ENCODE measurements at regions not wholly inside any gene's neighbourhood (a gene's known extent, or its start where the extent isn't known, plus 50 kb on each side); places are given as distances from the start of the nearest gene placed in this dataset.

- Histone ChIP-seq H3K79me2 (ENCODE audit: insufficient read depth) (no peaks in the 10 kb centered on the region), H3F3A (ENCODE audit: insufficient read depth) (no peaks in the 10 kb centered on the region), H3K4me3 (no peak overlapping the region), H3K36me3 (ENCODE audit: low read depth) (no peaks in the 10 kb centered on the region), H3K27ac (no peak overlapping the region), H3K27me3 (replicated peaks; ENCODE audit: insufficient read depth) (no peaks in the 10 kb centered on the region), H3K9ac (no peak overlapping the region), H3K9me3 (ENCODE audit: low read depth) (no peaks in the 10 kb centered on the region), H3K4me2 (ENCODE audit: unreplicated experiment) (no peak overlapping the region), H2AFZ (no peak overlapping the region), H3K4me1 (ENCODE audit: insufficient read depth) (no peaks in the 10 kb centered on the region), H3K9me2 (ENCODE audit: insufficient read depth) (no peaks in the 10 kb centered on the region), H4K20me1 (ENCODE audit: insufficient read depth) (no peaks in the 10 kb centered on the region)
- no peak for DNase-seq
- TF ChIP-seq EZH2phosphoT487 (IDR thresholded peaks at IDR 0.05; ENCODE audit: insufficient read depth, low read depth) (no peak), EZH2 (IDR thresholded peaks at IDR 0.05; ENCODE audit: insufficient read depth, poor library complexity, severe bottlenecking) (no peak)
- in situ Hi-C loops (cut with MboI): no loop called here
- 70 to 75% methylated on average over 4 of the region's 4 CpGs for WGBS, 2 experiments (ENCODE audit: low coverage in 1 of 2, low lambda C conversion rate in 2 of 2, missing lambda C conversion rate in 2 of 2)
Measured at GRCh38 chr4:124390861-124391260, 321.7 kb downstream of the ANKRD50 start.

GRCh38 chr4:124396333-124396732 lies 316.2 kb downstream of the ANKRD50 start:
- 83 to 84% methylated on average over 3 of the region's 3 CpGs for WGBS, 2 experiments (ENCODE audit: low coverage in 1 of 2, low lambda C conversion rate in 2 of 2, missing lambda C conversion rate in 2 of 2)
- Histone ChIP-seq H3K9me2 (ENCODE audit: insufficient read depth) (no peaks in the 10 kb centered on the region), H3K79me2 (ENCODE audit: insufficient read depth) (no peaks in the 10 kb centered on the region), H3K4me2 (ENCODE audit: unreplicated experiment) (no peak overlapping the region), H3K9ac (no peak overlapping the region), H3F3A (ENCODE audit: insufficient read depth) (no peaks in the 10 kb centered on the region), H2AFZ (no peak overlapping the region), H3K27ac (no peak overlapping the region), H3K36me3 (ENCODE audit: low read depth) (no peaks in the 10 kb centered on the region), H3K4me1 (ENCODE audit: insufficient read depth) (no peaks in the 10 kb centered on the region), H3K27me3 (replicated peaks; ENCODE audit: insufficient read depth) (no peaks in the 10 kb centered on the region), H3K4me3 (no peak overlapping the region), H4K20me1 (ENCODE audit: insufficient read depth) (no peaks in the 10 kb centered on the region), H3K9me3 (ENCODE audit: low read depth) (no peaks in the 10 kb centered on the region)
- DNase-seq: no peak
- TF ChIP-seq EZH2 (IDR thresholded peaks at IDR 0.05; ENCODE audit: insufficient read depth, poor library complexity, severe bottlenecking): no peak
- no peak for TF ChIP-seq EZH2phosphoT487 (IDR thresholded peaks at IDR 0.05; ENCODE audit: insufficient read depth, low read depth)
- in situ Hi-C loops (cut with MboI): no loop called here

- no peaks in the 10 kb centered on the region for H3F3A ChIP-seq (ENCODE audit: insufficient read depth)
- no peak overlapping the region for H3K4me3 ChIP-seq
- in situ Hi-C loops (cut with MboI): no loop called here
- no peaks in the 10 kb centered on the region for H3K4me1 ChIP-seq (ENCODE audit: insufficient read depth)
- H3K27me3 ChIP-seq (replicated peaks; ENCODE audit: insufficient read depth): no peaks in the 10 kb centered on the region
- no peaks in the 10 kb centered on the region for H3K79me2 ChIP-seq (ENCODE audit: insufficient read depth)
- no peak overlapping the region for H2AFZ ChIP-seq
- H3K9me3 ChIP-seq (ENCODE audit: low read depth): no peaks in the 10 kb centered on the region
- H3K36me3 ChIP-seq (ENCODE audit: low read depth): no peaks in the 10 kb centered on the region
- H3K27ac ChIP-seq: no peak overlapping the region
- H3K9me2 ChIP-seq (ENCODE audit: insufficient read depth): no peaks in the 10 kb centered on the region
- no peak for TF ChIP-seq EZH2phosphoT487 (IDR thresholded peaks at IDR 0.05; ENCODE audit: insufficient read depth, low read depth)
- TF ChIP-seq EZH2 (IDR thresholded peaks at IDR 0.05; ENCODE audit: insufficient read depth, poor library complexity, severe bottlenecking): no peak
- no peaks in the 10 kb centered on the region for H4K20me1 ChIP-seq (ENCODE audit: insufficient read depth)
- H3K9ac ChIP-seq: no peak overlapping the region
- no peak overlapping the region for H3K4me2 ChIP-seq (ENCODE audit: unreplicated experiment)
- DNase-seq: no peak
- WGBS, 2 experiments (ENCODE audit: low coverage in 1 of 2, low lambda C conversion rate in 2 of 2, missing lambda C conversion rate in 2 of 2): 65 to 67% methylated on average over 3 of the region's 3 CpGs
Measured at GRCh38 chr4:124401606-124402005, 310.9 kb downstream of the ANKRD50 start.

- DNase-seq: peak; percentile 64
- in situ Hi-C loops (cut with MboI): no loop called here
- Histone ChIP-seq H3K4me2 (ENCODE audit: unreplicated experiment) (peak overlapping the region; percentile 18), H3K27ac (no peak overlapping the region), H3K9me2 (ENCODE audit: insufficient read depth) (no peaks in the 10 kb centered on the region), H3K79me2 (ENCODE audit: insufficient read depth) (no peaks in the 10 kb centered on the region), H3K4me1 (ENCODE audit: insufficient read depth) (peaks cover 17% of the 10 kb centered on the region), H3K27me3 (replicated peaks; ENCODE audit: insufficient read depth) (no peaks in the 10 kb centered on the region), H3K9me3 (ENCODE audit: low read depth) (no peaks in the 10 kb centered on the region), H3F3A (ENCODE audit: insufficient read depth) (peaks cover 5% of the 10 kb centered on the region; the same call in 1 of the 2 replicates), H3K9ac (no peak overlapping the region), H3K4me3 (no peak overlapping the region), H4K20me1 (ENCODE audit: insufficient read depth) (no peaks in the 10 kb centered on the region), H3K36me3 (ENCODE audit: low read depth) (no peaks in the 10 kb centered on the region), H2AFZ (peak overlapping the region; percentile 63)
- no peak for TF ChIP-seq EZH2phosphoT487 (IDR thresholded peaks at IDR 0.05; ENCODE audit: insufficient read depth, low read depth)
- TF ChIP-seq EZH2 (IDR thresholded peaks at IDR 0.05; ENCODE audit: insufficient read depth, poor library complexity, severe bottlenecking): no peak
- WGBS, 2 experiments (ENCODE audit: low coverage in 1 of 2, low lambda C conversion rate in 2 of 2, missing lambda C conversion rate in 2 of 2): 60 to 64% methylated on average over 4 of the region's 4 CpGs
Measured at GRCh38 chr4:124409044-124409443, 303.5 kb downstream of the ANKRD50 start.
